Endothelial cell of umbilical vein (primary cell): ENCODE measurements at regions not wholly inside any gene's neighbourhood (a gene's known extent, or its start where the extent isn't known, plus 50 kb on each side); places are given as distances from the start of the nearest gene placed in this dataset.

Experiments
- BruUV-seq: library from RNA; stranded (reverse); fragments of 400-500 nt; replicated peaks from 2 replicates; lab custom pipeline; 2021; lab: Mats Ljungman, UMichigan
- CTCF ChIA-PET: fragments of 300-600, 350-600 bp; sonication (Branson Sonifier 250); formaldehyde crosslinking; loops from one replicate; lab custom pipeline; 2021; ENCODE audit warnings: antibody characterized with exemption, inconsistent platforms; lab: Charles Lee
- POLR2A ChIA-PET: fragments of 300-600, 350-600 bp; sonication (Branson Sonifier 250); formaldehyde crosslinking; loops from one replicate; lab custom pipeline; 2021; ENCODE audit warnings: antibody characterized with exemption, inconsistent platforms; lab: Charles Lee
- DNase-seq: peaks from one replicate; pipeline ENCODE4 v3.0.0-alpha.2; 2011; ENCODE audit warnings: low read depth, low spot score
- FAIRE-seq: peaks from 2 replicates; lab custom pipeline; 2011; peaks lifted over from hg19 to GRCh38; lab: Jason Lieb, UNC
- H2AFZ ChIP-seq: 2 replicates; pipeline ENCODE4 v1.6.0; 2012; ENCODE audit warnings: low read depth, low read length, control low read depth, inconsistent platforms
- H3K27ac ChIP-seq: 2 replicates; pipeline ENCODE4 v1.5.1; 2011; ENCODE audit warnings: low read depth, mild to moderate bottlenecking, control low read depth, low read length, moderate library complexity; ENCODE audit not compliant: insufficient read depth
- H3K27me3 ChIP-seq, 2 experiments: 2 replicates each; pipeline versions ENCODE4 v1.6.0 to v1.6.1; 2011; ENCODE audit warnings: low read length in 2 of 2, mixed read lengths in 1 of 2; ENCODE audit not compliant: control insufficient read depth in 2 of 2, insufficient read depth in 2 of 2
- H3K36me3 ChIP-seq, 2 experiments: 2 replicates in 1 of 2; 3 replicates in 1 of 2; pipeline ENCODE4 v1.5.1; 2011; ENCODE audit warnings: low read length in 2 of 2, mild to moderate bottlenecking in 1 of 2, moderate library complexity in 1 of 2; ENCODE audit not compliant: control insufficient read depth in 2 of 2, insufficient read depth in 2 of 2; ENCODE audit errors: extremely low read depth in 1 of 2
- H3K4me1 ChIP-seq: 3 replicates; pipeline ENCODE4 v1.5.1; 2011; ENCODE audit warnings: mild to moderate bottlenecking, low read length; ENCODE audit not compliant: control insufficient read depth, insufficient read depth; ENCODE audit errors: extremely low read depth
- H3K4me2 ChIP-seq: 2 replicates; pipeline ENCODE4 v1.6.1; 2011; ENCODE audit warnings: low read length, control low read depth, mixed read lengths; ENCODE audit not compliant: insufficient read depth
- H3K4me3 ChIP-seq, 3 experiments: fragments of 200-600 bp in 1 of 3; sonication (generic), shearing (Covaris generic) in 1 of 3; replicated peaks in 1 of 3; 2 replicates each; pipeline ENCODE4 v1.5.1; 2011 to 2016; ENCODE audit warnings: control low read depth in 3 of 3, low read length in 3 of 3, mild to moderate bottlenecking in 2 of 3, inconsistent platforms in 1 of 3, low read depth in 1 of 3, moderate library complexity in 1 of 3; ENCODE audit not compliant: insufficient read depth in 1 of 3
- H3K79me2 ChIP-seq: 2 replicates; pipeline ENCODE4 v1.6.0; 2012; ENCODE audit warnings: low read length, inconsistent platforms; ENCODE audit not compliant: control insufficient read depth, insufficient read depth
- H3K9ac ChIP-seq: replicated peaks from 2 replicates; pipeline ENCODE3; 2011; ENCODE audit warnings: low read length, control low read depth; ENCODE audit not compliant: insufficient read depth; ENCODE audit errors: extremely low read depth
- H3K9me1 ChIP-seq: replicated peaks from 3 replicates; pipeline ENCODE4 v1.6.0; 2011; ENCODE audit warnings: mild to moderate bottlenecking, low read length; ENCODE audit not compliant: control insufficient read depth, insufficient read depth; ENCODE audit errors: extremely low read depth
- H3K9me3 ChIP-seq: replicated peaks from 2 replicates; pipeline ENCODE4 v1.5.1; 2012; ENCODE audit warnings: low read length, inconsistent platforms; ENCODE audit not compliant: control insufficient read depth, insufficient read depth
- H4K20me1 ChIP-seq: replicated peaks from 2 replicates; pipeline ENCODE3; 2011; ENCODE audit warnings: mild to moderate bottlenecking, low read length; ENCODE audit not compliant: control insufficient read depth, insufficient read depth; ENCODE audit errors: extremely low read depth
- EZH2 ChIP-seq: IDR thresholded peaks from 2 replicates; pipeline ENCODE4 v1.6.1; 2012; ENCODE audit warnings: borderline replicate concordance, low read depth, mild to moderate bottlenecking, moderate library complexity, low read length, inconsistent platforms; ENCODE audit not compliant: severe bottlenecking
- FOS ChIP-seq: IDR thresholded peaks from 2 replicates; pipeline ENCODE4 v1.6.1; 2011; ENCODE audit warnings: mild to moderate bottlenecking, low read length, moderate library complexity, borderline replicate concordance; ENCODE audit not compliant: insufficient read depth
- GATA2 ChIP-seq: IDR thresholded peaks from 2 replicates; pipeline ENCODE4 v1.7.0; 2011; ENCODE audit warnings: low read depth, mild to moderate bottlenecking, moderate library complexity, mixed read lengths, low read length; ENCODE audit not compliant: insufficient read length, insufficient read depth
- JUN ChIP-seq: IDR thresholded peaks from 2 replicates; pipeline ENCODE4 v1.6.1; 2011; ENCODE audit warnings: borderline replicate concordance, low read depth; ENCODE audit not compliant: insufficient read length, insufficient read depth
- MYC ChIP-seq: IDR thresholded peaks from one replicate; pipeline ENCODE4 v1.6.1; 2011; ENCODE audit warnings: mild to moderate bottlenecking, low read depth, low read length
- POLR2A ChIP-seq: IDR thresholded peaks from 2 replicates; pipeline ENCODE4 v1.6.1; 2012; ENCODE audit warnings: low read depth, mild to moderate bottlenecking, control low read depth, low read length
- POLR2AphosphoS5 ChIP-seq: IDR thresholded peaks from 2 replicates; pipeline ENCODE4 v1.6.1; 2012; ENCODE audit warnings: low read depth, mild to moderate bottlenecking, control low read depth, low read length, moderate library complexity; ENCODE audit not compliant: insufficient read depth
- dilution Hi-C: fragments of 300-500 bp; cut with MboI; formaldehyde crosslinking; loops from one replicate; pipeline ENCODE4 v1.15.0; 2019; ENCODE audit warnings: low sequenced_read_pairs; ENCODE audit not compliant: extremely low pct_ligation_motif_present
- intact Hi-C: fragments of 100-400 bp; cut with micrococcal nuclease; formaldehyde crosslinking; loops from one replicate; pipeline ENCODE4 v1.10.0; 2022
- TF ChIP-seq, protein P1 (sequence below): IDR thresholded peaks from 2 replicates; pipeline ENCODE4 v1.6.1; 2011; ENCODE audit not compliant: insufficient read depth, insufficient read length
- TF ChIP-seq, protein P2 (sequence below), 2 donors: IDR thresholded peaks; 1 replicate in 1 of 2; 2 replicates in 1 of 2; pipeline ENCODE4 v1.5.1; 2011; ENCODE audit warnings: low read length in 2 of 2, mild to moderate bottlenecking in 2 of 2, moderate library complexity in 2 of 2, control low read depth in 1 of 2, inconsistent platforms in 1 of 2, low read depth in 1 of 2; ENCODE audit not compliant: insufficient read depth in 1 of 2; ENCODE audit errors: extremely low read depth in 1 of 2

- H3K4me2 ChIP-seq, result no peak overlapping the region
- H3K9ac ChIP-seq, result no peak overlapping the region
- no peak overlapping the region for H3K4me3 ChIP-seq
- BruUV-seq, result no TSS peak
- dilution Hi-C loops, result no loop called here
- ChIA-PET POLR2A (no interaction called here), CTCF (no interaction called here)
- H3K4me1 ChIP-seq, result no peaks in the 10 kb centered on the region
- intact Hi-C loops, result no loop called here
- H3K27ac ChIP-seq, result no peak overlapping the region
- no peaks in the 10 kb centered on the region for H3K9me1 ChIP-seq
- no peaks in the 10 kb centered on the region for H4K20me1 ChIP-seq
- H2AFZ ChIP-seq, result no peak overlapping the region
- no peak for DNase-seq
- H3K9me3 ChIP-seq, result no peaks in the 10 kb centered on the region
- FAIRE-seq, result no peak
- no peaks in the 10 kb centered on the region for H3K36me3 ChIP-seq
- H3K27me3 ChIP-seq, result no peaks in the 10 kb centered on the region
- TF ChIP-seq, protein P1, sequence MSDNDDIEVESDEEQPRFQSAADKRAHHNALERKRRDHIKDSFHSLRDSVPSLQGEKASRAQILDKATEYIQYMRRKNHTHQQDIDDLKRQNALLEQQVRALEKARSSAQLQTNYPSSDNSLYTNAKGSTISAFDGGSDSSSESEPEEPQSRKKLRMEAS, result no peak
- TF ChIP-seq, protein P2, sequence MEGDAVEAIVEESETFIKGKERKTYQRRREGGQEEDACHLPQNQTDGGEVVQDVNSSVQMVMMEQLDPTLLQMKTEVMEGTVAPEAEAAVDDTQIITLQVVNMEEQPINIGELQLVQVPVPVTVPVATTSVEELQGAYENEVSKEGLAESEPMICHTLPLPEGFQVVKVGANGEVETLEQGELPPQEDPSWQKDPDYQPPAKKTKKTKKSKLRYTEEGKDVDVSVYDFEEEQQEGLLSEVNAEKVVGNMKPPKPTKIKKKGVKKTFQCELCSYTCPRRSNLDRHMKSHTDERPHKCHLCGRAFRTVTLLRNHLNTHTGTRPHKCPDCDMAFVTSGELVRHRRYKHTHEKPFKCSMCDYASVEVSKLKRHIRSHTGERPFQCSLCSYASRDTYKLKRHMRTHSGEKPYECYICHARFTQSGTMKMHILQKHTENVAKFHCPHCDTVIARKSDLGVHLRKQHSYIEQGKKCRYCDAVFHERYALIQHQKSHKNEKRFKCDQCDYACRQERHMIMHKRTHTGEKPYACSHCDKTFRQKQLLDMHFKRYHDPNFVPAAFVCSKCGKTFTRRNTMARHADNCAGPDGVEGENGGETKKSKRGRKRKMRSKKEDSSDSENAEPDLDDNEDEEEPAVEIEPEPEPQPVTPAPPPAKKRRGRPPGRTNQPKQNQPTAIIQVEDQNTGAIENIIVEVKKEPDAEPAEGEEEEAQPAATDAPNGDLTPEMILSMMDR (IDR thresholded peaks at IDR 0.05; ENCODE audit: extremely low read depth in 1 of 2, insufficient read depth in 1 of 2, low read depth in 1 of 2, low read length in 2 of 2), result no peak
- TF ChIP-seq GATA2 (no peak), EZH2 (no peak), JUN (no peak), POLR2A (no peak), FOS (no peak), POLR2AphosphoS5 (no peak), MYC (no peak)
- H3K79me2 ChIP-seq, result no peaks in the 10 kb centered on the region
Measured at GRCh38 chr9:25845867-25846266, 167.6 kb upstream of the TUSC1 start.
